H9 (cell line): ENCODE measurements at regions not wholly inside any gene's neighbourhood (a gene's known extent, or its start where the extent isn't known, plus 50 kb on each side); places are given as distances from the start of the nearest gene placed in this dataset.

Experiments used
- DNase-seq: peaks from one replicate; pipeline ENCODE4 v3.0.0-alpha.2; 2017
- H2AFZ ChIP-seq: one replicate; pipeline ENCODE4 v1.6.1; 2013; ENCODE audit warnings: mild to moderate bottlenecking, low read length, control low read depth, moderate library complexity
- H2AK5ac ChIP-seq: 2 replicates; pipeline ENCODE4 v1.6.1; 2013; ENCODE audit warnings: low read length, control low read depth, mixed read lengths; ENCODE audit not compliant: insufficient read length
- H2BK120ac ChIP-seq: one replicate; pipeline ENCODE4 v1.6.1; 2013; ENCODE audit warnings: low read depth, mild to moderate bottlenecking, low read length, control low read depth, inconsistent platforms; ENCODE audit not compliant: poor library complexity, severe bottlenecking
- H2BK12ac ChIP-seq: 2 replicates; pipeline ENCODE4 v1.6.1; 2013; ENCODE audit warnings: low read length, control low read depth, mixed read lengths, low read depth; ENCODE audit not compliant: insufficient read length
- H2BK15ac ChIP-seq: 2 replicates; pipeline ENCODE4 v1.6.1; 2013; ENCODE audit warnings: low read depth, low read length, control low read depth
- H2BK20ac ChIP-seq: one replicate; pipeline ENCODE4 v1.6.1; 2013; ENCODE audit warnings: low read depth, mild to moderate bottlenecking, low read length, control low read depth, inconsistent platforms; ENCODE audit not compliant: poor library complexity, severe bottlenecking
- H2BK5ac ChIP-seq: 2 replicates; pipeline ENCODE4 v1.6.1; 2013; ENCODE audit warnings: low read length, control low read depth, mixed read lengths; ENCODE audit not compliant: insufficient read length
- H3K14ac ChIP-seq: 2 replicates; pipeline ENCODE4 v1.6.1; 2013; ENCODE audit warnings: low read length, control low read depth; ENCODE audit not compliant: insufficient read depth
- H3K18ac ChIP-seq: 2 replicates; pipeline ENCODE4 v1.6.1; 2013; ENCODE audit warnings: low read depth, mild to moderate bottlenecking, mixed read lengths, low read length, control low read depth; ENCODE audit not compliant: insufficient read length
- H3K23ac ChIP-seq: 2 replicates; pipeline ENCODE4 v1.6.1; 2013; ENCODE audit warnings: low read length, control low read depth, mixed read lengths, low read depth; ENCODE audit not compliant: insufficient read length
- H3K23me2 ChIP-seq: 2 replicates; pipeline ENCODE4 v1.6.1; 2013; ENCODE audit warnings: low read depth, mild to moderate bottlenecking, mixed read lengths, low read length, control low read depth; ENCODE audit not compliant: insufficient read length, poor library complexity, severe bottlenecking
- H3K27ac ChIP-seq: 2 replicates; pipeline ENCODE4 v1.5.1; 2013; ENCODE audit warnings: low read length, control low read depth, mixed read lengths, low read depth; ENCODE audit not compliant: insufficient read length
- H3K27me3 ChIP-seq: 2 replicates; pipeline ENCODE4 v1.6.1; 2013; ENCODE audit warnings: low read length, control low read depth, inconsistent platforms; ENCODE audit not compliant: insufficient read depth
- H3K4ac ChIP-seq: 2 replicates; pipeline ENCODE4 v1.6.1; 2013; ENCODE audit warnings: low read depth, mild to moderate bottlenecking, control low read depth, inconsistent platforms, low read length, moderate library complexity
- H3K4me1 ChIP-seq: 2 replicates; pipeline ENCODE4 v1.6.1; 2013; ENCODE audit warnings: low read length, control low read depth, inconsistent platforms; ENCODE audit not compliant: insufficient read depth
- H3K4me2 ChIP-seq: 2 replicates; pipeline ENCODE4 v1.6.1; 2013; ENCODE audit warnings: low read length, control low read depth, mixed read lengths; ENCODE audit not compliant: insufficient read length, insufficient read depth
- H3K56ac ChIP-seq: 2 replicates; pipeline ENCODE4 v1.6.1; 2013; ENCODE audit warnings: low read depth, mild to moderate bottlenecking, mixed read lengths, low read length, control low read depth; ENCODE audit not compliant: insufficient read length
- H3K79me1 ChIP-seq: 2 replicates; pipeline ENCODE4 v1.6.1; 2013; ENCODE audit warnings: low read depth, mild to moderate bottlenecking, moderate library complexity, low read length, control low read depth, inconsistent platforms; ENCODE audit not compliant: insufficient read depth, poor library complexity, severe bottlenecking
- H3K79me2 ChIP-seq: 2 replicates; pipeline ENCODE4 v1.6.1; 2013; ENCODE audit warnings: low read length, control low read depth, inconsistent platforms; ENCODE audit not compliant: insufficient read depth
- H3K9ac ChIP-seq: 2 replicates; pipeline ENCODE4 v1.6.1; 2013; ENCODE audit warnings: low read length, control low read depth, mixed read lengths; ENCODE audit not compliant: insufficient read length; ENCODE audit errors: extremely low read depth
- H3K9me3 ChIP-seq: one replicate; pipeline ENCODE4 v1.6.1; 2013; ENCODE audit warnings: low read depth, low read length, inconsistent platforms; ENCODE audit not compliant: control insufficient read depth
- H3T11ph ChIP-seq: one replicate; pipeline ENCODE4 v1.6.1; 2013; ENCODE audit warnings: mild to moderate bottlenecking, low read length, control low read depth, inconsistent platforms
- H4K20me1 ChIP-seq: one replicate; pipeline ENCODE4 v1.6.1; 2013; ENCODE audit not compliant: control insufficient read depth, insufficient read length, insufficient read depth
- H4K5ac ChIP-seq: 2 replicates; pipeline ENCODE4 v1.6.1; 2013; ENCODE audit warnings: low read depth, mild to moderate bottlenecking, mixed read lengths, low read length, control low read depth; ENCODE audit not compliant: insufficient read length
- H4K8ac ChIP-seq: replicated peaks from 2 replicates; pipeline ENCODE4 v1.6.1; 2013; ENCODE audit warnings: low read length, control low read depth, mixed read lengths, low read depth; ENCODE audit not compliant: insufficient read length
- H4K91ac ChIP-seq: 2 replicates; pipeline ENCODE4 v1.6.1; 2013; ENCODE audit warnings: low read depth, mild to moderate bottlenecking, moderate library complexity, mixed read lengths, low read length, control low read depth; ENCODE audit not compliant: insufficient read length
- H3K27ac Mint-ChIP-seq, 3 experiments: 2 replicates in 2 of 3; 3 replicates in 1 of 3; pipeline ENCODE4 v1.8.0; 2020 to 2021; ENCODE audit warnings: mixed read lengths in 3 of 3, mild to moderate bottlenecking in 1 of 3, moderate library complexity in 1 of 3
- H3K27me3 Mint-ChIP-seq: 2 replicates; pipeline ENCODE4 v1.8.0; 2021; ENCODE audit warnings: low read depth, mild to moderate bottlenecking, moderate library complexity, mixed read lengths
- H3K36me3 Mint-ChIP-seq, 3 experiments: 2 replicates in 2 of 3; 3 replicates in 1 of 3; pipeline ENCODE4 v1.8.0; 2020 to 2021; ENCODE audit warnings: low read depth in 3 of 3, mixed read lengths in 3 of 3; ENCODE audit not compliant: insufficient read depth in 1 of 3
- H3K4me1 Mint-ChIP-seq, 2 experiments: 2 replicates each; pipeline ENCODE4 v1.8.0; 2020; ENCODE audit warnings: mixed read lengths in 2 of 2
- H3K4me3 Mint-ChIP-seq, 2 experiments: 2 replicates in 1 of 2; 3 replicates in 1 of 2; pipeline ENCODE4 v1.8.0; 2020 to 2021; ENCODE audit warnings: mild to moderate bottlenecking in 2 of 2, mixed read lengths in 2 of 2, moderate library complexity in 1 of 2
- H3K9me3 Mint-ChIP-seq, 2 experiments: 2 replicates in 1 of 2; 3 replicates in 1 of 2; pipeline ENCODE4 v1.8.0; 2020; ENCODE audit warnings: mild to moderate bottlenecking in 2 of 2, mixed read lengths in 2 of 2, moderate library complexity in 1 of 2
- TF ChIP-seq, protein P1 (sequence below): fragments of 200-600 bp; sonication (generic); conservative IDR thresholded peaks from 3 replicates; pipeline ENCODE4 v1.8.0; 2021; ENCODE audit warnings: antibody characterized with exemption, mild to moderate bottlenecking

DNA sequence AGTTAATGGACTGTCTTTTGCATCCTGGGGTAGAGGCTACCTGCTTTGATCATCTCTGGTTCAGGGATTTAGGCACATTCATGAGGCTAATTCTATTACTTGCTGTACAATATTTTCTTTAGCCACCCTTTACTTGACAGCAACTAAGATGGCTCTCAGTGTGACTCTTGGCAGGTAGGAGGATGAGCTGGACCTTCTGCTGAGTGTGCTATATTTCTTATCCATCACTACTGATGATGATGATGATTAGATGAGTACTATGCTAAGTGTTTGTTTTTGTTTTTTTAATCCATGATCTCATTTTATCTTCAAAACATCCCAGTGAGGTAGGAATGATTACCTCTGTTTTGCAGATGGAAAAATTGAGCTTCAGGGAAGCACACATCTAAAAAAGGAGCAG is 152.8 kb upstream of the WSCD2 start:
- Mint-ChIP-seq H3K4me3 (no peak overlapping the region), H3K27ac (no peak overlapping the region)
- DNase-seq = no peak

More for the DNA sequence above, 152.8 kb upstream of the WSCD2 start:
- Histone ChIP-seq H2BK20ac (no peak overlapping the region), H3K23me2 (no peaks in the 10 kb centered on the region), H3K4me1 (no peaks in the 10 kb centered on the region), H3K9ac (no peak overlapping the region), H3K9me3 (no peaks in the 10 kb centered on the region), H2BK12ac (no peak overlapping the region), H3K14ac (no peak overlapping the region), H3K27ac (no peak overlapping the region), H4K91ac (no peak overlapping the region), H3K23ac (no peak overlapping the region), H3K56ac (no peak overlapping the region), H4K5ac (no peak overlapping the region), H2BK15ac (no peak overlapping the region), H2AK5ac (no peak overlapping the region), H3K79me1 (no peaks in the 10 kb centered on the region), H3T11ph (no peak overlapping the region), H2AFZ (no peak overlapping the region), H2BK5ac (no peak overlapping the region), H2BK120ac (no peak overlapping the region), H4K8ac (no peak overlapping the region), H3K27me3 (no peaks in the 10 kb centered on the region), H4K20me1 (no peaks in the 10 kb centered on the region), H3K79me2 (no peaks in the 10 kb centered on the region), H3K4me2 (no peak overlapping the region), H3K18ac (no peak overlapping the region), H3K4ac (no peak overlapping the region)
- Mint-ChIP-seq H3K36me3 (no peaks in the 10 kb centered on the region), H3K4me1 (no peaks in the 10 kb centered on the region), H3K27me3 (peaks cover 36% of the 10 kb centered on the region), H3K9me3 (peaks cover 13 to 16% of the 10 kb centered on the region in 2 experiments; a peak in 4 of 5 replicates)
- TF ChIP-seq, protein P1, sequence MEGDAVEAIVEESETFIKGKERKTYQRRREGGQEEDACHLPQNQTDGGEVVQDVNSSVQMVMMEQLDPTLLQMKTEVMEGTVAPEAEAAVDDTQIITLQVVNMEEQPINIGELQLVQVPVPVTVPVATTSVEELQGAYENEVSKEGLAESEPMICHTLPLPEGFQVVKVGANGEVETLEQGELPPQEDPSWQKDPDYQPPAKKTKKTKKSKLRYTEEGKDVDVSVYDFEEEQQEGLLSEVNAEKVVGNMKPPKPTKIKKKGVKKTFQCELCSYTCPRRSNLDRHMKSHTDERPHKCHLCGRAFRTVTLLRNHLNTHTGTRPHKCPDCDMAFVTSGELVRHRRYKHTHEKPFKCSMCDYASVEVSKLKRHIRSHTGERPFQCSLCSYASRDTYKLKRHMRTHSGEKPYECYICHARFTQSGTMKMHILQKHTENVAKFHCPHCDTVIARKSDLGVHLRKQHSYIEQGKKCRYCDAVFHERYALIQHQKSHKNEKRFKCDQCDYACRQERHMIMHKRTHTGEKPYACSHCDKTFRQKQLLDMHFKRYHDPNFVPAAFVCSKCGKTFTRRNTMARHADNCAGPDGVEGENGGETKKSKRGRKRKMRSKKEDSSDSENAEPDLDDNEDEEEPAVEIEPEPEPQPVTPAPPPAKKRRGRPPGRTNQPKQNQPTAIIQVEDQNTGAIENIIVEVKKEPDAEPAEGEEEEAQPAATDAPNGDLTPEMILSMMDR = no peak
